Spleen (tissue), 7 donors: ENCODE measurements at regions not wholly inside any gene's neighbourhood (a gene's known extent, or its start where the extent isn't known, plus 50 kb on each side); places are given as distances from the start of the nearest gene placed in this dataset.

Experiments
- CTCF ChIP-seq, 11 experiments: fragments of 200-600 bp in 7 of 11; fragments of 450-650 bp in 4 of 11; sonication (generic) in 4 of 11; IDR thresholded peaks in 8 of 11; conservative IDR thresholded peaks in 3 of 11; 1 replicate in 7 of 11; 2 replicates in 4 of 11; pipeline versions ENCODE4 v1.4.0 to v1.8.0; 2016 to 2021; ENCODE audit warnings: antibody characterized with exemption in 11 of 11, inconsistent platforms in 4 of 11, mild to moderate bottlenecking in 1 of 11
- POLR2A ChIP-seq, 3 donors: fragments of 450-650 bp; IDR thresholded peaks; one replicate each; pipeline ENCODE4 v1.5.1; 2017; ENCODE audit warnings: antibody characterized with exemption in 3 of 3, mild to moderate bottlenecking in 1 of 3
- POLR2AphosphoS5 ChIP-seq, 3 donors: sonication (generic); formaldehyde crosslinking; IDR thresholded peaks; one replicate each; pipeline ENCODE4 v1.5.1; 2017; ENCODE audit warnings: antibody characterized with exemption in 3 of 3
- donor health status: DM: no; HTN: no; CAD: no; lungs with moderate emphysema.
- donor health status: DM: no; HTN: no; CAD: no.
- donor health status: DM: no; HTN: no; CAD: no.

GRCh38 chr10:90344226-90344625, 513.6 kb downstream of the HTR7 start:
- TF ChIP-seq POLR2A (IDR thresholded peaks at IDR 0.05) (no peak), CTCF (IDR thresholded peaks at IDR 0.05 in 8 of 11, conservative IDR thresholded peaks at IDR 0.05 in 3 of 11) (no peak), POLR2AphosphoS5 (IDR thresholded peaks at IDR 0.05) (no peak)
